AG10803 (cell line): ENCODE measurements at regions not wholly inside any gene's neighbourhood (a gene's known extent, or its start where the extent isn't known, plus 50 kb on each side); places are given as distances from the start of the nearest gene placed in this dataset.

Source experiments
- DNase-seq: peaks from one replicate; pipeline ENCODE4 v3.0.0; 2010; ENCODE audit warnings: low read depth
- H3K4me3 ChIP-seq: 2 replicates; pipeline ENCODE4 v1.5.1; 2011; ENCODE audit warnings: mild to moderate bottlenecking, low read length, control low read depth
- TF ChIP-seq, protein P1 (sequence below): conservative IDR thresholded peaks from 2 replicates; pipeline ENCODE4 v1.5.1; 2011; ENCODE audit warnings: mild to moderate bottlenecking, low read length, control low read depth, inconsistent platforms

DNA sequence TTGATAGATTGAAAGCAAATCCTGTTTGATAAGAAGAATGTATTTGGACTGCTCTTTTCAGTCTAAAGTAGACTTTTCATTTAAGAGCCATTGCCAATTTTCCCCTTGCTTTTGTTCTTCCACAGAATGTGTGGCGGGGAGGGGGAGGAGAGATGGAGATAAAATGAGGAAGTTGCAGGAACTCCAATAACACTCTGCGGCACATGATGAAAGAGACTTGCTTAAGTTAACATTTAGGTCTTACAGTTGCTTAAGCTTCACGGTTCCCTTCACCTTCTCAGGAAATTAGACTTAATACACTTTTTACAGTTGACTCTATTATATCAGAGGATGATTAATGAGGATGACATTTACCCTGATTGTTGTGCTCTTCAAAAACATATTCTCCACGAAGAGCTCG, 537.3 kb downstream of the TMTC2 start:
- DNase-seq: no peak
- TF ChIP-seq, protein P1, sequence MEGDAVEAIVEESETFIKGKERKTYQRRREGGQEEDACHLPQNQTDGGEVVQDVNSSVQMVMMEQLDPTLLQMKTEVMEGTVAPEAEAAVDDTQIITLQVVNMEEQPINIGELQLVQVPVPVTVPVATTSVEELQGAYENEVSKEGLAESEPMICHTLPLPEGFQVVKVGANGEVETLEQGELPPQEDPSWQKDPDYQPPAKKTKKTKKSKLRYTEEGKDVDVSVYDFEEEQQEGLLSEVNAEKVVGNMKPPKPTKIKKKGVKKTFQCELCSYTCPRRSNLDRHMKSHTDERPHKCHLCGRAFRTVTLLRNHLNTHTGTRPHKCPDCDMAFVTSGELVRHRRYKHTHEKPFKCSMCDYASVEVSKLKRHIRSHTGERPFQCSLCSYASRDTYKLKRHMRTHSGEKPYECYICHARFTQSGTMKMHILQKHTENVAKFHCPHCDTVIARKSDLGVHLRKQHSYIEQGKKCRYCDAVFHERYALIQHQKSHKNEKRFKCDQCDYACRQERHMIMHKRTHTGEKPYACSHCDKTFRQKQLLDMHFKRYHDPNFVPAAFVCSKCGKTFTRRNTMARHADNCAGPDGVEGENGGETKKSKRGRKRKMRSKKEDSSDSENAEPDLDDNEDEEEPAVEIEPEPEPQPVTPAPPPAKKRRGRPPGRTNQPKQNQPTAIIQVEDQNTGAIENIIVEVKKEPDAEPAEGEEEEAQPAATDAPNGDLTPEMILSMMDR: no peak
- H3K4me3 ChIP-seq: no peak overlapping the region

DNA sequence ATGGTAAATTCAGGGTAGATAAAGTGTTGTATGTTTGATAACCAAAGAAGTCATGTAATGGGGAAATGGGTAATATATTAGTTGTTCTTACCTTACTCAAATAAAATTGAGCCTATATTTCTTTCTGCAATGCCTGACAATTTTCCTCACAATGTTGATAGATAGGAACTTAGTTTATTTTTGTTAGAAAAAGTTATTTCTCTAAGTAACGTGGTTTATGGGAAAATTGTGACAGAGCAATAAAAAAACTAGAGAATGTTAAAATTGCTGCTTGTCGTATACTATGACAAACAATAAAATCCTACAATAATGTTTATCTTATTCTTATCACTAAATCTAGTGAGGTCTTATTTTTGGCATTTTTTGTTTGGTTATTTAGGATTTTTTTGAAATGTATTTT, 534.1 kb downstream of the TMTC2 start:
- TF ChIP-seq, protein P1: no peak
- H3K4me3 ChIP-seq: no peak overlapping the region
- no peak for DNase-seq

DNA sequence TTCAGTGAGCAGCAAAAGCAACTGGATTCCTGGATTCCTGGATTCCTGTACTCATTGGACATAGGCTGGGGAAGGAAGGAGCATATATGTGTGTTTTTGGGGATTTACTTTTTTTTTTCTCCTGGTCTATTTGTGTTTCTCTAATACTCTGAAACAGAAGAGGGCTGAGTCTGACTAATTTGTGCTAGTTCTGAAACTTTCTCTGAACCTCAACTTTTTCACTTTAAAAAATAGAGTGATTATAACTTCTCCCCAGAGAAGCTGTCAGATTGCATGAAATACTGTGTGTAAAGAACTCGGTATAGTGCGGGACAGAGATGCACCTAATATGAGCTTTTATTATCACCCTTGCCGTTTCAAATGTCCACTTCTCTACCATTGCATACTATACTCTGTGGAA, 529.5 kb downstream of the TMTC2 start:
- DNase-seq: no peak
- TF ChIP-seq, protein P1: no peak
- no peak overlapping the region for H3K4me3 ChIP-seq

GRCh38 chr12:83214185-83214584, 527.5 kb downstream of the TMTC2 start:
- no peak overlapping the region for H3K4me3 ChIP-seq
- no peak for DNase-seq
- TF ChIP-seq, protein P1: no peak

DNA sequence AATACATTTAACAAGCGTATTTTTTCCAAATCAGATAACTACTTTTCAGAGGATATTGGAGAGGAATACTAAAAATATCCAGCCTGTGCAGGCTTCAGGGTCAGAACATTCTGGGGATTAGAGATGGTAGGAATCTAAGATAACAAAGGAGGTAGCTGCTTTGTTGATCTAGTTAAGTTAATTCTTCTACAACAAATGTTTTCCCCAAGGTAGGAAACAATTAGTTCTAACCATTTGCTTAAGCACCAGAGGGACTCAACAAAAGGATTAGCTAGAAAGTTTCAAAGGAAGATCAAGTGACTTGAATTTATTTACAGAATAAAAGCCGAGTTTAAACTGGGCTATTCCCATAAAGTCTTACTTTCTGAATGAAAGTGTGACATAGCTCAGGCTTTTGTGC, 524.2 kb downstream of the TMTC2 start:
- no peak for DNase-seq
- H3K4me3 ChIP-seq: no peak overlapping the region
- TF ChIP-seq, protein P1: no peak

- TF ChIP-seq, protein P1: no peak
- H3K4me3 ChIP-seq: no peak overlapping the region
- DNase-seq: no peak
These were observed 512.4 kb downstream of the TMTC2 start for GRCh38 chr12:83199069-83199468.

- TF ChIP-seq, protein P1: no peak
- no peak for DNase-seq
- no peak overlapping the region for H3K4me3 ChIP-seq
These were observed 511.7 kb downstream of the TMTC2 start for GRCh38 chr12:83198291-83199015.
